ENCODE measurements at regions not wholly inside any gene's neighbourhood (a gene's known extent, or its start where the extent isn't known, plus 50 kb on each side); places are given as distances from the start of the nearest gene placed in this dataset.
"Not testable (repeated sequence)": the region's sequence is repeated elsewhere in the genome, so short reads cannot be mapped to it uniquely, and the experiment has no call there.

GRCh38 chr4:78004270-78004669 is 52.9 kb upstream of the FRAS1 start:
- ChIA-PET POLR2A (no interaction called here), CTCF (interaction anchor here (1.5 kb wide), 1 partner anchor 10 kb away, joined by 3 read pairs; no protein-coding TSS in a partner anchor)

DNA sequence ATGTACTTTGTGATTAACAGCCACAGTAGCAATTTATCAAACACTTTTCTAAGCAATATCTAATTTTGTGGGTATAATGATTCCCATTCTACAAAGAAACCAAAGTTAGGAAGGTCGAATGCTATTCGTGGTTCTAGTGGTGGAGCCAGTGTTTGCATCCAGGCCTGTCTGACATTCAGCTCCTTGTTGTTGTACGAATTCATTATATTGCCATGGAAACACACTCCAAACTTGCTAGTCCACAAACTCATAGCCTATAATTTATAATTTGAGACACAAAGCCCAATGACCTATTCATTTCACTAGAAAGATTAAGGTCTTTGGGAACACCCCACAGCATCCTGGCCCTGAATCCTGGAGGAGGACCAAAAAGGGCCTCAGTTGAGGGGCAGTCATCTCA is 52.0 kb upstream of the FRAS1 start:
- CTCF ChIA-PET: interaction anchor here (1.5 kb wide), 1 partner anchor 11 kb away, joined by 3 read pairs; no protein-coding TSS in a partner anchor

GRCh38 chr4:78007021-78007420 is 50.1 kb upstream of the FRAS1 start:
- POLR2A ChIA-PET, CTCF ChIA-PET: not testable (repeated sequence)

More for the DNA sequence above, 52.0 kb upstream of the FRAS1 start:
- POLR2A ChIA-PET: no interaction called here

Data from activated CD8-positive, alpha-beta memory T cell treated with anti-CD3 and anti-CD28 coated beads for 36 hours (primary cell).